Dermis microvascular lymphatic vessel endothelial cell (primary cell): ENCODE measurements at regions not wholly inside any gene's neighbourhood (a gene's known extent, or its start where the extent isn't known, plus 50 kb on each side); places are given as distances from the start of the nearest gene placed in this dataset.
"Not testable (repeated sequence)": the region's sequence is repeated elsewhere in the genome, so short reads cannot be mapped to it uniquely, and the experiment has no call there.

Source experiments
- DNase-seq, 2 donors: peaks; one replicate each; pipeline versions ENCODE4 v3.0.0 to v3.0.0-alpha.2; 2010; ENCODE audit warnings: low read depth in 2 of 2

DNA sequence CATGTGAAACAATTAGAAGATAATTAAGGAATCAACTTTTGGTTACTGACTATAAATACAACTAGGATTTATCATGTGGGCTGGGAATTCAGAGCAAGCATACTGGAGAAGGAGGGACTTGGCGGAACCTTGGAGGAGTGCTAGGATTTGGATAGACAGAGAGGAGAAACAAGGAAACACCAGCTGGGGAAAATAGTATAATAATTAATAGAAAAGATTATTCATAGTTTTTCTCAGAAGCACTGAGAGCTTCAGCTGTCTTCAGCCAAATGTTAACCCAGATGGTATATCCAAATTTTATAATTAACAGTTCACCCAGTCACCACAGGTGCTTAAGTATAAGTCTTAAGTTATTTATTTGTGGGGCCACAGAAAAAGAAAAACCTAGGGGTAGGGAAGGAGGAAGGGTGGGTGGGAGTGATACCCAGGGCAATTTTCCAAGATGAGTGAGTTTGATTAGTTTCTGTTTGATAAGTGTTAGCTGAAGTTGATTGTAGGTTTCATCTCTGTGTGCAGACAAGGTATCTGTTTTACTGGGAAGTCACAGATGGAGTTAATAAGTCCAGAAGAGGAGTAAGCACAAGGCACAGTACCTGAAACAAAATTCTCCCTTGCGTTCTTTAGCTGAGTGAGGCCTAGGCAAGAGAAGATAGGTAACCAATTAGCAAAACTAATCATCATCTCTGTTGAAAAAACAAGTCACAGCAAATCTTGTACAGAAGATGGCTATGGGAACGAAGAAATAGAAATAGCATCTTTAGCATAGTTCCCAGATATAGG, 175.5 kb downstream of the TFAP2B start:
- no peak for DNase-seq

- no peak for DNase-seq
These were observed 176.4 kb downstream of the TFAP2B start for GRCh38 chr6:50995036-50995435.

DNA sequence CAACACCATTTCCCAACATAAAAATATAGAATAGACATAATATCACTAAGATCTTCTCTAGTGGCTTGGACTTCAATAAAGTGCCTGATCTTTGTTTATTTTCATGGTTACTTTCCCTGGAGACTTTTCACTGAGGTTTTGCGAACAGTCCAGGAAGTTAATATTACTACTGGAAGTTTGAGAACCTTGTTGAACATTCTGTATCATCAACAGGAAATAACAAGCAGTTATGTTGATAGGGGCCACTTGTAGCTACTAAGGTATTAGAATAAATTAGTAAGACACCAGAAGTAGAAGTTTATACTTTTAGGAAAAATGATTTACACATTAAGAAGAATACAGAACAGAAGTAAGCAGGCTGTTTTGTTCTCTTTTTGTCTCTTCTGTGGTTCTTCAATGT, 180.2 kb downstream of the TFAP2B start:
- peak in 1 of 2 donors; percentile 44 for DNase-seq

DNA sequence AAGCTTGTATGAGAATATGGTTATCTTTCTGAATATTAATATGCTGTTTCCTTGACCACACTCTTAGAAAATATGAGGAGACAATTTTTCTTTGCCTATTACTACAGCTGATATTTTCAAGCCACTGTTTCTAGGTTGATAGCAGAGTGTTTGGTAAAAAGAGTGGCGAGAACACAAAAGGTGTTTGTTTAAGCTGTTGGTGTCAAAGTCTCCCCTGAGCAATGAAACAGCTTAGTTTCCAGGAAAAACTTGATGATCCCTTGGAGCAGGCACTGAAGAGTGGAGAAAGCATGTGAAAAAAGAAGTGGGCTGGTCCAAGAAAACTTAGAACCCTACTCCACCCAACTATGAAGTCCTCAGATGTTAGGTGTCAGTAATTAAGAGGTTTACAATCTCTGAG, 182.7 kb downstream of the TFAP2B start:
- peak in 1 of 2 donors; percentile 1 for DNase-seq

- DNase-seq = no peak
These were observed 185.7 kb downstream of the TFAP2B start for GRCh38 chr6:51004380-51004779.

DNA sequence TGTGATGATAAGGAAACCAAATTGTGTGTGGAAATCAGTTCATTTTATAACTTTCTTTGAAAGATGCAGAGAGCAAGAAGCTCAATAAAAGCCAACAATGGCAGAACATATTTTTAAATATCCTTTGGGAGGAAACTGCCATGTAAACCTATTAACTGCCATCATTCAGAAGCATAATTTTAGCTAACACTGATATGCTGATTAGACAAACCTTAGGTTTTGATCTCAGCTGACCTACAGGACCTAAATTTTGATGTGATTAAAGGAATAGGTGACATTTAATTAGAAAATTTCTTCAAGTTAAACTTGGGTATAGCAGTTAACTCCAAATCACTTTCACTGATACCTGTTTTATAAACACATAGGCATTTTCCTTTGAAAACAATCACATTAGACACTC, 187.1 kb downstream of the TFAP2B start:
- DNase-seq = no peak

DNA sequence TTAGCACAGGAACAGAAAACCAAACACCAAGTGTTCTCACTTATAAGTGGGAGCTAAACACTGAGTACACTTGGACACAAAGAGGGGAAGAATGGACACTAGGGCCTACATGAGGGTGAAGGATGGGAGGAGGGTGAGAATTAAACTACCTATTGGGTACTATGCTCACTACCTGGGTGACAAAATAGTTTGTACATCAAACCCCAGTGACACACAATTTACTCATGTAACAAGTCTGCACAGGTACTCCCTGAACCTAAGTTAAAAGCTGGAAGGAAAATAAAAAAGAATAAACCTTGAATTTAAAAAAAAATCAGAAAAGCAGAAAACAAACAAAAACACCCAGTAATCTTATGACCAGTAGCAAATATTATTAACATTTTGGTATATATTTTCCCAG, 188.6 kb downstream of the TFAP2B start:
- DNase-seq = no peak

DNA sequence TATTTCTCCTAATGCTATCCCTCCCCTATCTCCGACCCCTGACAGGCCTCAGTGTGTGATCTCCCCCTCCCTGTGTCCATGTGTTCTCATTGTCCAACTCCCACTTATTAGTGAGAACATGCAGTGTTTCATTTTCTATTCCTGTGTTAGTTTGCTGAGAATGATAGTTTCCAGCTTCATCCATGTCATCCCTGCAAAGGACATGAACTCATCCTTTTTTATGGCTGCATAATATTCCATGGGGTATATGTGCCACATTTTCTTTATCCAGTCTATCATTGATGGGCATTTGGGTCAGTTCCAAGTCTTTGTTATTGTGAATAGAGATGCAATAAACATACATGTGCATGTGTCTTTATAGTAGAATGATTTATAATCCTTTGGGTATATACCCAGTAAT, 190.0 kb downstream of the TFAP2B start:
- not testable (repeated sequence) for DNase-seq

DNA sequence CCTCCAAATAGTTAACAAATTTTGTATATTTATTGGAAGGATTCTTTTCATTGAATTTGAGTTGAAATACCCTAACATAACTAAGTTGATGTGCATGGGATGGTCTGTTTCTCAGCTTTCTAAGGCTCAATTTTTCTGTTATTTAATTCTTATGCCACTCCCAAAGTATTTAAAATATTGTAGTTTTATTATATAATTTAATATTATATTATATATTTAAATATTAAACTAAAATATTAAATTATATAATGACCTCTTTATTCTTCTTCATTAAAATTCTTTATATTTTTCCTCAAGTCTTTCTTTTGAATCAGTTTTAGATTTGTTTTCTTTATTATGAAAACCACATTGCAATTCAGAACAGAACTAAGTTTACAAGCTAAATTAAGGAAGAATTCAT, 194.7 kb downstream of the TFAP2B start:
- no peak for DNase-seq

- no peak for DNase-seq
These were observed 196.7 kb downstream of the TFAP2B start for GRCh38 chr6:51015394-51015793.

GRCh38 chr6:51016489-51016888, 197.8 kb downstream of the TFAP2B start:
- no peak for DNase-seq

GRCh38 chr6:51019806-51020205, 201.1 kb downstream of the TFAP2B start:
- no peak for DNase-seq

GRCh38 chr6:51021171-51021570, 202.5 kb downstream of the TFAP2B start:
- no peak for DNase-seq

DNA sequence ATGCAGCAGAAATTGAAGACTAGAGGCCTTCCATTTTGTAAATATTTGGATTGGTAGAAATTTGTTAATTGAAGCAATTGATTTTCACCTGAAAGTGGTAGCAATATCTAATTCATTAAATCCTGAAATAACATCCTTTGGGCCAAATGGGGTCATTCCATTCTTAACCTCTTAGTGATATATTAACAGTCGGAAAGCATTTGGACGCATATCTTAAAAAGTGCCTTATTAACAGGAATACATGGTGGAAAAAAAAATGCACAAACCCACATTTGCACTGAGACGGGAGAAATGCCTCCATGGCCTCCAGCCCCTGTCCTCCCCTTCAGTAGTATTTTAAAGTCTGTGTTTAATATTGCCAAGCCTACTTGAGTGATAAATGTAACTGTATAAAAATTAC, 205.5 kb downstream of the TFAP2B start:
- no peak for DNase-seq

DNA sequence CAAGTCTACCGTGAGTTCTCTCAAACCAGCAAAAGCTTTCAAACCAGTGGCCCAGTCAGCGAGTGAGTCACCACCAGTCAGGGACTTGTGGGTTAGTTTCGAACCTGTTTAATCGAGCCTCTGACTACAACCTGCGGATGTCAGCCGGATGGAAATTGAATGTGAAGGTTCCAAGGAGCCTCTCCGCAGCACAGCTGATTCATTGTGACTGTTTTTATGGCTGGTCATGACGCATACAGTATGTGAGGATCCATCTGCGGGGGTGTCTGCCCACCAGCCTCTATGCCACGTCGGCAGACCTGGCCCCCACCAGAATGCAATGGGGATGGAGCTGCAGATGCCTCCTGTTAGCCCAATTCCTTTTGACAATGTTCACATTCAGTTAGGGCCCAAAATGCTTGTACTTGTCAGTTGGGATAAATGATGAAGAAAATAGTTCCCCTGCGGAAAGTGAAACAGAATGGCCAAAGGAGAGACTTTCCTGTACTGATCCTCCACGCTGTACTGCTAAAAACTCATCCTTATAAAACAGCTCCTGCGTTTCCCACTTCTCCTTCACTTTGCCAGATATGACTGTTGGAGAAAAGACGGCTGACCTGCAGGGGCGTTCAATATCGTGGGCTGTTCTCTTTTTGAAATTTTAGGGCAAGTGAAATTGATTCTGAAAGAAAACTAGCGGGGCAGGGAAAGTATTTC, 206.6 kb downstream of the TFAP2B start:
- no peak for DNase-seq

GRCh38 chr6:51027283-51028065, 208.8 kb downstream of the TFAP2B start:
- no peak for DNase-seq

- peak in 1 of 2 donors; percentile 20 for DNase-seq
These were observed 209.6 kb downstream of the TFAP2B start for GRCh38 chr6:51028276-51028675.

DNA sequence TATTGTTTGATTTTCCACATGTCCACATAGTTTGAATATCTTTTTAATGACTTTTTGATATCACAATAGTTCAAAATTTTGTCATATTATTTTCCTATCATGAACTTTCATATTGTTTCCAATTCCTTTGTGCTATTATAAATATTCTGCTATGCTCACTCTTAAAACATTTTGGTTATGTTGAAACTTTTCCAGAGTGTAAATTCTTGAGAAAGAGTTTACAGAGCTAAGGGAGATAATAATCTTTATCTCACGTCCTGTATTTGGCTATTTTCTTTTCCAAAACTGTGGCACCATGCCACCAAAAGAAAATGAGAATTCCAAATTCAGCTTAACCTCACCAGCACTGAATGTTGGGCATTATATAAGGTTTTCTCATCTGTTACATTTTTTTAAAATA, 210.9 kb downstream of the TFAP2B start:
- DNase-seq = no peak

GRCh38 chr6:51045548-51045947, 226.9 kb downstream of the TFAP2B start:
- DNase-seq = no peak

DNA sequence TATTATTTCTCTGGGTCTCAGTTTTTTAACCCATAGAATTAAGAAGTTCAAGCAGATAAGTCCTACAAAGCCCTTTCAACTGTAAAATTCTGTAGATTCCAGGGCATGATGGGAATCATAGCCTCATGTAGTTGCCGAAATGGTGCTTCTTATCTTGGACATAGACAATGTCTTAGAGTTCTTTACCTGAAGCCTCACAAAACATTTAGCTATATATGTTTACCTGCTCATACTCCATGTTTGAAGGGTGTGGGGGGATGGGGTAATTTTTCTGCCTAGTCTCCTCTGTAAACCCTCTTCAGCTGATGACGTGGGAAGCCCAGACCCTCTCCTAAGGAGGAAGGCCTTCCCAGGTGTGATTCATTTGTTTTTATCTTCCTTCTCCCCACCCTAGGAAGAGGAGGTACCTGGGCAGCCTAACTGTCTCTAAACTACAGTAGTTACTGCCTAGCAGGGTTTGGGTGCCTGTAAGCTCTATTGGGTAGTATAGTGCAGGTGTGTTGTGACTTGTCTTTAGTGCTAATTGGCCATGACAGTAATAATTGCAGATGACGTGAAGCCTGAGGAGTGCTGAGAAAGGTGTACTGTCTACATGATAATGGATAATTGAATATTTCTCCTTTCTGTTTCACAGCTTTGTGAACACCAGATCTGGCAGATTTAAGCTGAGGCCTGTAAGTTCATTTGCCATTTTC, 230.8 kb downstream of the TFAP2B start:
- no peak for DNase-seq

DNA sequence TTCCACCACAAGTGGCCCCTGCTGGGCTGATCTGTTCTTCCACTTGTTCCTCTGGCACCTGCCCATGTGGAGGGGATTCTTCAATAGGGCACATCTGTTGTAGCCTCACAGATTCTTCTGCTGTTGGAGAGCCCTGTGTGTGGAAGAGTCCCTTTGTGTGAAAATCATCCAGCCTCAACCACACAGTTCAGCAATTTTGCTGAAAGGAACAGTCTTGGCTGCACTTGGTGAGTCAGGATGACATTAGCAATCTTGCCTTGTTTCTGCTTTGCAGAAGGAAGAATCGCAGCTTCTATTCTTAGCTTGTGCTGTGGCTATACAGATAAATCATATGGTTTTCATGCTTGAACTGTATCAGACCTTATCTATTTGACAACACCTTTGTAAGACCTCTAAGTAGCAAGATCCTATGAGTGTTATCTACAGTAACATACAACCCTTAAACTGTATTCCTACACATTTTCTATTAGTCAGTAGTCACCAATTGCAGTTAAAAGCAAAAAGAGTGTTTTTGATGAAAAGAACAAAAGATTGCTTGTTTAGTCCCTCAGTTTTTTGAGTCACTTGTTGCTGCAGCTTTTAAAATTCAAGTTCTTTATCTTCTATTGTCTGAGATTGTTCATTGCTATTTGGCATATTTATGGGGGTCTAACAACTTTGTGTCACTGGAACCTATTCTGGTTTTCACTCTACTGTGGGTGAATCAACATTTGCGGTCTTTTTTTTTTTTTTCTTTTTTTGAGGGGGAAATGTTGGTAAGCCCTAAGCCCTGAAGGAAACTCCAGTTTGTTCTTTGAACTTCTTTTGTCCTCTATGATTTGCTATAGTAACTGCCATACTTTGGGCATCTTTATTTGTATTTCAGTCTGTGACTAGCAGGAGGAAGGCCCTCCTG, 231.6 kb downstream of the TFAP2B start:
- no peak for DNase-seq
